ENCODE measurements at regions not wholly inside any gene's neighbourhood (a gene's known extent, or its start where the extent isn't known, plus 50 kb on each side); places are given as distances from the start of the nearest gene placed in this dataset.

- Histone ChIP-seq H3K4me3 (no peak overlapping the region), H3K9ac (ENCODE audit: insufficient read length) (no peak overlapping the region), H3K27ac (no peak overlapping the region), H3K9me3 (ENCODE audit: low read depth, low read length) (no peaks in the 10 kb centered on the region), H3K36me3 (ENCODE audit: insufficient read depth, low read length) (no peaks in the 10 kb centered on the region)
- TF ChIP-seq FOXP2 (optimal IDR thresholded peaks at IDR 0.05; ENCODE audit: control extremely low read depth, extremely low read length, insufficient read depth): no peak
- TF ChIP-seq POLR2AphosphoS5 (IDR thresholded peaks at IDR 0.05; ENCODE audit: borderline replicate concordance, low read depth, low read length): no peak
- no peak for TF ChIP-seq EZH2 (IDR thresholded peaks at IDR 0.05)
- DNase-seq (ENCODE audit: low read depth, low spot score): no peak
Observed at GRCh38 chr13:89468081-89468480, 1796.9 kb downstream of the SLITRK5 start.

GRCh38 chr13:89470901-89471300, 1799.7 kb downstream of the SLITRK5 start:
- Histone ChIP-seq H3K36me3 (ENCODE audit: insufficient read depth, low read length) (no peaks in the 10 kb centered on the region), H3K4me3 (no peak overlapping the region), H3K9ac (ENCODE audit: insufficient read length) (no peak overlapping the region), H3K9me3 (ENCODE audit: low read depth, low read length) (0 out of 2 replicates have a peak, but pooled peaks cover 3% of the 10 kb centered on the region), H3K27ac (no peak overlapping the region)
- no peak for DNase-seq (ENCODE audit: low read depth, low spot score)
- TF ChIP-seq FOXP2 (optimal IDR thresholded peaks at IDR 0.05; ENCODE audit: control extremely low read depth, extremely low read length, insufficient read depth) (no peak), EZH2 (IDR thresholded peaks at IDR 0.05) (no peak), POLR2AphosphoS5 (IDR thresholded peaks at IDR 0.05; ENCODE audit: borderline replicate concordance, low read depth, low read length) (no peak)

GRCh38 chr13:89474432-89474831, 1803.3 kb downstream of the SLITRK5 start:
- no peak overlapping the region for H3K9ac ChIP-seq (ENCODE audit: insufficient read length)
- no peak for TF ChIP-seq POLR2AphosphoS5 (IDR thresholded peaks at IDR 0.05; ENCODE audit: borderline replicate concordance, low read depth, low read length)
- TF ChIP-seq FOXP2 (optimal IDR thresholded peaks at IDR 0.05; ENCODE audit: control extremely low read depth, extremely low read length, insufficient read depth): no peak
- no peak for TF ChIP-seq EZH2 (IDR thresholded peaks at IDR 0.05)
- H3K27ac ChIP-seq: no peak overlapping the region
- no peaks in the 10 kb centered on the region for H3K36me3 ChIP-seq (ENCODE audit: insufficient read depth, low read length)
- no peak overlapping the region for H3K4me3 ChIP-seq
- 0 out of 2 replicates have a peak, but pooled peaks cover 3% of the 10 kb centered on the region for H3K9me3 ChIP-seq (ENCODE audit: low read depth, low read length)
- no peak for DNase-seq (ENCODE audit: low read depth, low spot score)

- DNase-seq (ENCODE audit: low read depth, low spot score): no peak
- no peak for TF ChIP-seq FOXP2 (optimal IDR thresholded peaks at IDR 0.05; ENCODE audit: control extremely low read depth, extremely low read length, insufficient read depth)
- TF ChIP-seq EZH2 (IDR thresholded peaks at IDR 0.05): no peak
- no peak for TF ChIP-seq POLR2AphosphoS5 (IDR thresholded peaks at IDR 0.05; ENCODE audit: borderline replicate concordance, low read depth, low read length)
- Histone ChIP-seq H3K9ac (ENCODE audit: insufficient read length) (no peak overlapping the region), H3K36me3 (ENCODE audit: insufficient read depth, low read length) (no peaks in the 10 kb centered on the region), H3K27ac (no peak overlapping the region), H3K9me3 (ENCODE audit: low read depth, low read length) (no peaks in the 10 kb centered on the region), H3K4me3 (no peak overlapping the region)
Observed at GRCh38 chr13:89486065-89486464, 1814.9 kb downstream of the SLITRK5 start.

- TF ChIP-seq EZH2 (IDR thresholded peaks at IDR 0.05) (no peak), POLR2AphosphoS5 (IDR thresholded peaks at IDR 0.05; ENCODE audit: borderline replicate concordance, low read depth, low read length) (no peak), FOXP2 (optimal IDR thresholded peaks at IDR 0.05; ENCODE audit: control extremely low read depth, extremely low read length, insufficient read depth) (no peak)
- Histone ChIP-seq H3K9me3 (ENCODE audit: low read depth, low read length) (no peaks in the 10 kb centered on the region), H3K36me3 (ENCODE audit: insufficient read depth, low read length) (no peaks in the 10 kb centered on the region), H3K9ac (ENCODE audit: insufficient read length) (no peak overlapping the region), H3K27ac (no peak overlapping the region), H3K4me3 (no peak overlapping the region)
- no peak for DNase-seq (ENCODE audit: low read depth, low spot score)
Observed at GRCh38 chr13:89486709-89487108, 1815.5 kb downstream of the SLITRK5 start.

GRCh38 chr13:89490661-89491060, 1819.5 kb downstream of the SLITRK5 start:
- no peaks in the 10 kb centered on the region for H3K36me3 ChIP-seq (ENCODE audit: insufficient read depth, low read length)
- no peaks in the 10 kb centered on the region for H3K9me3 ChIP-seq (ENCODE audit: low read depth, low read length)
- H3K4me3 ChIP-seq: no peak overlapping the region
- no peak overlapping the region for H3K27ac ChIP-seq
- TF ChIP-seq EZH2 (IDR thresholded peaks at IDR 0.05) (no peak), POLR2AphosphoS5 (IDR thresholded peaks at IDR 0.05; ENCODE audit: borderline replicate concordance, low read depth, low read length) (no peak), FOXP2 (optimal IDR thresholded peaks at IDR 0.05; ENCODE audit: control extremely low read depth, extremely low read length, insufficient read depth) (no peak)
- H3K9ac ChIP-seq (ENCODE audit: insufficient read length): no peak overlapping the region
- DNase-seq (ENCODE audit: low read depth, low spot score): no peak

GRCh38 chr13:89496478-89496877, 1825.3 kb downstream of the SLITRK5 start:
- Histone ChIP-seq H3K36me3 (ENCODE audit: insufficient read depth, low read length) (no peaks in the 10 kb centered on the region), H3K27ac (no peak overlapping the region), H3K9ac (ENCODE audit: insufficient read length) (no peak overlapping the region), H3K4me3 (no peak overlapping the region), H3K9me3 (ENCODE audit: low read depth, low read length) (no peaks in the 10 kb centered on the region)
- no peak for DNase-seq (ENCODE audit: low read depth, low spot score)
- TF ChIP-seq POLR2AphosphoS5 (IDR thresholded peaks at IDR 0.05; ENCODE audit: borderline replicate concordance, low read depth, low read length): no peak
- TF ChIP-seq EZH2 (IDR thresholded peaks at IDR 0.05): no peak
- TF ChIP-seq FOXP2 (optimal IDR thresholded peaks at IDR 0.05; ENCODE audit: control extremely low read depth, extremely low read length, insufficient read depth): no peak

- TF ChIP-seq POLR2AphosphoS5 (IDR thresholded peaks at IDR 0.05; ENCODE audit: borderline replicate concordance, low read depth, low read length) (no peak), FOXP2 (optimal IDR thresholded peaks at IDR 0.05; ENCODE audit: control extremely low read depth, extremely low read length, insufficient read depth) (no peak), EZH2 (IDR thresholded peaks at IDR 0.05) (no peak)
- Histone ChIP-seq H3K27ac (no peak overlapping the region), H3K36me3 (ENCODE audit: insufficient read depth, low read length) (no peaks in the 10 kb centered on the region)
Observed at GRCh38 chr13:89497658-89498057, 1826.5 kb downstream of the SLITRK5 start.

GRCh38 chr13:89502286-89502685, 1831.1 kb downstream of the SLITRK5 start:
- Histone ChIP-seq H3K36me3 (ENCODE audit: insufficient read depth, low read length) (no peaks in the 10 kb centered on the region), H3K9ac (ENCODE audit: insufficient read length) (no peak overlapping the region), H3K27ac (no peak overlapping the region), H3K4me3 (no peak overlapping the region), H3K9me3 (ENCODE audit: low read depth, low read length) (0 out of 2 replicates have a peak, but pooled peaks cover 3% of the 10 kb centered on the region)
- DNase-seq (ENCODE audit: low read depth, low spot score): no peak
- TF ChIP-seq EZH2 (IDR thresholded peaks at IDR 0.05): no peak
- TF ChIP-seq FOXP2 (optimal IDR thresholded peaks at IDR 0.05; ENCODE audit: control extremely low read depth, extremely low read length, insufficient read depth): no peak
- TF ChIP-seq POLR2AphosphoS5 (IDR thresholded peaks at IDR 0.05; ENCODE audit: borderline replicate concordance, low read depth, low read length): no peak

More at GRCh38 chr13:89497658-89498057, 1826.5 kb downstream of the SLITRK5 start:
- Histone ChIP-seq H3K9me3 (ENCODE audit: low read depth, low read length) (0 out of 2 replicates have a peak, but pooled peaks cover 3% of the 10 kb centered on the region), H3K4me3 (no peak overlapping the region), H3K9ac (ENCODE audit: insufficient read length) (no peak overlapping the region)
- DNase-seq (ENCODE audit: low read depth, low spot score): no peak
